Neural cell (in vitro differentiated cells): ENCODE measurements at regions not wholly inside any gene's neighbourhood (a gene's known extent, or its start where the extent isn't known, plus 50 kb on each side); places are given as distances from the start of the nearest gene placed in this dataset.

ENCODE experiments used
- H2AFZ ChIP-seq: fragments of 200-600, 300-800 bp; sonication (generic), shearing (Covaris generic); 2 replicates; pipeline ENCODE4 v1.6.0; 2014; ENCODE audit warnings: low read depth, mild to moderate bottlenecking, antibody characterized with exemption, low read length, moderate library complexity
- H3F3A ChIP-seq: fragments of 200-600 bp; shearing (Covaris generic); 2 replicates; pipeline ENCODE4 v1.6.1; 2016; ENCODE audit warnings: mild to moderate bottlenecking, moderate library complexity, mixed read lengths, antibody characterized with exemption, low read length; ENCODE audit not compliant: insufficient read depth, poor library complexity, severe bottlenecking
- H3K27ac ChIP-seq: fragments of 200-600, 300-800 bp; sonication (generic), shearing (Covaris generic); 2 replicates; pipeline ENCODE4 v1.5.1; 2014; ENCODE audit warnings: mild to moderate bottlenecking, low read length, moderate library complexity
- H3K27me3 ChIP-seq: fragments of 300-800, 200-600 bp; sonication (generic), shearing (Covaris generic); 2 replicates; pipeline ENCODE4 v1.6.0; 2014; ENCODE audit warnings: mild to moderate bottlenecking, low read depth, low read length, moderate library complexity; ENCODE audit not compliant: insufficient read depth
- H3K36me3 ChIP-seq: fragments of 300-800, 200-600 bp; sonication (generic), shearing (Covaris generic); 2 replicates; pipeline ENCODE4 v1.5.1; 2014; ENCODE audit warnings: mild to moderate bottlenecking, antibody characterized with exemption, low read length, moderate library complexity; ENCODE audit not compliant: insufficient read depth
- H3K4me2 ChIP-seq: fragments of 300-800, 200-600 bp; sonication (generic), shearing (Covaris generic); 2 replicates; pipeline ENCODE4 v1.6.0; 2014; ENCODE audit warnings: mild to moderate bottlenecking, low read length
- H3K4me3 ChIP-seq: fragments of 300-800, 200-600 bp; sonication (generic), shearing (Covaris generic); 2 replicates; pipeline ENCODE4 v1.5.1; 2014; ENCODE audit warnings: mild to moderate bottlenecking, low read length, moderate library complexity
- H3K79me2 ChIP-seq: fragments of 200-600 bp; shearing (Covaris generic); replicated peaks from 2 replicates; pipeline ENCODE4 v1.6.0; 2014; ENCODE audit warnings: mild to moderate bottlenecking, low read length, moderate library complexity; ENCODE audit not compliant: insufficient read depth
- H3K9ac ChIP-seq: fragments of 300-800, 200-600 bp; sonication (generic), shearing (Covaris generic); 2 replicates; pipeline ENCODE4 v1.6.1; 2016; ENCODE audit warnings: mild to moderate bottlenecking, low read length, mixed read lengths
- H3K9me2 ChIP-seq: fragments of 200-600 bp; shearing (Covaris generic); 2 replicates; pipeline ENCODE4 v1.6.1; 2016; ENCODE audit warnings: mild to moderate bottlenecking, low read length, mixed read lengths; ENCODE audit not compliant: insufficient read depth
- H3K9me3 ChIP-seq: fragments of 200-600, 300-800 bp; sonication (generic), shearing (Covaris generic); 2 replicates; pipeline ENCODE4 v1.6.1; 2016; ENCODE audit warnings: mild to moderate bottlenecking, mixed run types, low read length, moderate library complexity, mixed read lengths
- H4K20me1 ChIP-seq: fragments of 200-600 bp; shearing (Covaris generic); 2 replicates; pipeline ENCODE4 v1.6.1; 2016; ENCODE audit warnings: mild to moderate bottlenecking, mixed run types; ENCODE audit not compliant: insufficient read depth
- EP300 ChIP-seq: fragments of 450-650 bp; conservative IDR thresholded peaks from 2 replicates; pipeline ENCODE4 v1.6.1; 2014; ENCODE audit warnings: antibody characterized with exemption, mild to moderate bottlenecking, moderate library complexity; ENCODE audit not compliant: poor library complexity, severe bottlenecking
- EZH2 ChIP-seq: fragments of 200-600, 300-800 bp; shearing (Covaris generic), sonication (generic); IDR thresholded peaks from 2 replicates; pipeline ENCODE4 v1.6.1; 2014; ENCODE audit warnings: antibody characterized with exemption, low read length, borderline replicate concordance, mild to moderate bottlenecking; ENCODE audit not compliant: insufficient read depth, poor library complexity, severe bottlenecking
- MXI1 ChIP-seq: fragments of 450-650 bp; conservative IDR thresholded peaks from 2 replicates; pipeline ENCODE4 v1.6.1; 2014; ENCODE audit warnings: antibody characterized with exemption, mild to moderate bottlenecking; ENCODE audit not compliant: poor library complexity, severe bottlenecking
- POLR2AphosphoS5 ChIP-seq: IDR thresholded peaks from 2 replicates; pipeline ENCODE4 v1.6.1; 2012
- RAD21 ChIP-seq: fragments of 450-650 bp; conservative IDR thresholded peaks from 2 replicates; pipeline ENCODE4 v1.6.1; 2014; ENCODE audit warnings: antibody characterized with exemption, mild to moderate bottlenecking, moderate library complexity
- SMC3 ChIP-seq: fragments of 450-650 bp; conservative IDR thresholded peaks from 2 replicates; pipeline ENCODE4 v1.6.1; 2014; ENCODE audit warnings: antibody characterized with exemption, mild to moderate bottlenecking, moderate library complexity; ENCODE audit not compliant: poor library complexity
- TAF1 ChIP-seq: IDR thresholded peaks from 2 replicates; pipeline ENCODE4 v1.6.1; 2012; ENCODE audit warnings: low read depth
- TF ChIP-seq, protein P1 (sequence below): IDR thresholded peaks from 2 replicates; pipeline ENCODE4 v1.6.1; 2012; ENCODE audit warnings: borderline replicate concordance
- TF ChIP-seq, protein P2 (sequence below): fragments of 450-650 bp; IDR thresholded peaks from 2 replicates; pipeline ENCODE4 v1.5.1; 2014; ENCODE audit warnings: antibody characterized with exemption, mild to moderate bottlenecking, moderate library complexity; ENCODE audit not compliant: poor library complexity, severe bottlenecking

DNA sequence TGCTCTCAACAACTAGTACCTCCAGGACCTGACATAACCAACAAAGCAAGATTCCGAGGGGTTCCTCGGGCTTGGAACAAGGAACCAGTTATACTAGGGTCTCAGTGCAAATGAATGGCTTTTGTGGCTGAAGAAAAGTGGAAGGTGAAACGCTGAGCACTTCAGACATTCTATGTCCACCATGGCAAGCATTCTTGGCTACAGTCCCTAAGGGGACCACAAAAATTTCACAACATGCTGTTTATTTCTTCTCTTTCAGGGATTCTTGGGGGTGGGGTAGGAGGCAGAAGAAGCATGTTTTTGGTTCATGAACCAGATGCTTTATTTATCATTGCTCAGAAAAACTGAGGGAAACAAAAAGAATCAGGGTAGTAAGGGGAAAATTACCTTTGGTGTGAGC is 479.9 kb upstream of the CDH11 start:
- Histone ChIP-seq H3F3A (no peaks in the 10 kb centered on the region), H4K20me1 (no peaks in the 10 kb centered on the region), H3K9ac (no peak overlapping the region), H3K4me3 (no peak overlapping the region), H3K79me2 (no peaks in the 10 kb centered on the region), H3K27me3 (peaks cover 12% of the 10 kb centered on the region), H2AFZ (no peak overlapping the region), H3K27ac (no peak overlapping the region), H3K9me2 (no peaks in the 10 kb centered on the region), H3K36me3 (no peaks in the 10 kb centered on the region), H3K9me3 (no peaks in the 10 kb centered on the region), H3K4me2 (no peak overlapping the region)
- TF ChIP-seq POLR2AphosphoS5 (no peak), TAF1 (no peak), SMC3 (no peak), MXI1 (no peak)
- TF ChIP-seq, protein P1, sequence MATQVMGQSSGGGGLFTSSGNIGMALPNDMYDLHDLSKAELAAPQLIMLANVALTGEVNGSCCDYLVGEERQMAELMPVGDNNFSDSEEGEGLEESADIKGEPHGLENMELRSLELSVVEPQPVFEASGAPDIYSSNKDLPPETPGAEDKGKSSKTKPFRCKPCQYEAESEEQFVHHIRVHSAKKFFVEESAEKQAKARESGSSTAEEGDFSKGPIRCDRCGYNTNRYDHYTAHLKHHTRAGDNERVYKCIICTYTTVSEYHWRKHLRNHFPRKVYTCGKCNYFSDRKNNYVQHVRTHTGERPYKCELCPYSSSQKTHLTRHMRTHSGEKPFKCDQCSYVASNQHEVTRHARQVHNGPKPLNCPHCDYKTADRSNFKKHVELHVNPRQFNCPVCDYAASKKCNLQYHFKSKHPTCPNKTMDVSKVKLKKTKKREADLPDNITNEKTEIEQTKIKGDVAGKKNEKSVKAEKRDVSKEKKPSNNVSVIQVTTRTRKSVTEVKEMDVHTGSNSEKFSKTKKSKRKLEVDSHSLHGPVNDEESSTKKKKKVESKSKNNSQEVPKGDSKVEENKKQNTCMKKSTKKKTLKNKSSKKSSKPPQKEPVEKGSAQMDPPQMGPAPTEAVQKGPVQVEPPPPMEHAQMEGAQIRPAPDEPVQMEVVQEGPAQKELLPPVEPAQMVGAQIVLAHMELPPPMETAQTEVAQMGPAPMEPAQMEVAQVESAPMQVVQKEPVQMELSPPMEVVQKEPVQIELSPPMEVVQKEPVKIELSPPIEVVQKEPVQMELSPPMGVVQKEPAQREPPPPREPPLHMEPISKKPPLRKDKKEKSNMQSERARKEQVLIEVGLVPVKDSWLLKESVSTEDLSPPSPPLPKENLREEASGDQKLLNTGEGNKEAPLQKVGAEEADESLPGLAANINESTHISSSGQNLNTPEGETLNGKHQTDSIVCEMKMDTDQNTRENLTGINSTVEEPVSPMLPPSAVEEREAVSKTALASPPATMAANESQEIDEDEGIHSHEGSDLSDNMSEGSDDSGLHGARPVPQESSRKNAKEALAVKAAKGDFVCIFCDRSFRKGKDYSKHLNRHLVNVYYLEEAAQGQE: no peak

DNA sequence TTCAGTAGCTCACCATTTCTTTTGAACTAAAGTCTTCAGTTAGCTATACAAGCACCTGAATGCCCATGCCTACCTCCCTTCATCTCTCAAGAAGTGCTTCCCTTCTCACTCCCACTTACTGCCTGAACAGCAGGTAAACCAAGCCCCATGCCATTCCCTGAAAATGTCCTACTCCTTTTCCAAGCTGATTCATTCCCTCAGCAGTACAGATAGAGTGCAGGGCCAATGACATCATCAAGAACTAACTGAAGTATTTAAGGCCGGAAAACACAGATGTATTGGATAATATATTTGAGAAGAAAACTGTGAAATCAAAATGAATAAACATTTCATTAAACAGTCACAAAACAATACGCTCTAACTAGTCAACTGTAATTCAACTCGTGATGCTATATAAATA is 478.8 kb upstream of the CDH11 start:
- Histone ChIP-seq H3K9ac (no peak overlapping the region), H3K9me2 (no peaks in the 10 kb centered on the region), H3K9me3 (no peaks in the 10 kb centered on the region), H4K20me1 (no peaks in the 10 kb centered on the region), H3K27ac (no peak overlapping the region), H3K4me3 (no peak overlapping the region), H3F3A (no peaks in the 10 kb centered on the region), H2AFZ (no peak overlapping the region), H3K36me3 (no peaks in the 10 kb centered on the region), H3K79me2 (no peaks in the 10 kb centered on the region), H3K4me2 (no peak overlapping the region), H3K27me3 (peaks cover 12% of the 10 kb centered on the region)
- TF ChIP-seq EZH2 (no peak), SMC3 (no peak), TAF1 (no peak), POLR2AphosphoS5 (no peak), MXI1 (no peak), RAD21 (no peak), EP300 (no peak)
- TF ChIP-seq, protein P1: no peak
- TF ChIP-seq, protein P2, sequence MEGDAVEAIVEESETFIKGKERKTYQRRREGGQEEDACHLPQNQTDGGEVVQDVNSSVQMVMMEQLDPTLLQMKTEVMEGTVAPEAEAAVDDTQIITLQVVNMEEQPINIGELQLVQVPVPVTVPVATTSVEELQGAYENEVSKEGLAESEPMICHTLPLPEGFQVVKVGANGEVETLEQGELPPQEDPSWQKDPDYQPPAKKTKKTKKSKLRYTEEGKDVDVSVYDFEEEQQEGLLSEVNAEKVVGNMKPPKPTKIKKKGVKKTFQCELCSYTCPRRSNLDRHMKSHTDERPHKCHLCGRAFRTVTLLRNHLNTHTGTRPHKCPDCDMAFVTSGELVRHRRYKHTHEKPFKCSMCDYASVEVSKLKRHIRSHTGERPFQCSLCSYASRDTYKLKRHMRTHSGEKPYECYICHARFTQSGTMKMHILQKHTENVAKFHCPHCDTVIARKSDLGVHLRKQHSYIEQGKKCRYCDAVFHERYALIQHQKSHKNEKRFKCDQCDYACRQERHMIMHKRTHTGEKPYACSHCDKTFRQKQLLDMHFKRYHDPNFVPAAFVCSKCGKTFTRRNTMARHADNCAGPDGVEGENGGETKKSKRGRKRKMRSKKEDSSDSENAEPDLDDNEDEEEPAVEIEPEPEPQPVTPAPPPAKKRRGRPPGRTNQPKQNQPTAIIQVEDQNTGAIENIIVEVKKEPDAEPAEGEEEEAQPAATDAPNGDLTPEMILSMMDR: no peak
